Heart left ventricle (tissue), 13 donors: ENCODE measurements at regions not wholly inside any gene's neighbourhood (a gene's known extent, or its start where the extent isn't known, plus 50 kb on each side); places are given as distances from the start of the nearest gene placed in this dataset.

Experiments used
- CTCF ChIP-seq, 12 donors: fragments of 200-600 bp; sonication (generic) in 4 of 12; IDR thresholded peaks; one replicate each; pipeline versions ENCODE4 v1.5.0 to v1.8.0; 2018 to 2022; ENCODE audit warnings: antibody characterized with exemption in 12 of 12, mild to moderate bottlenecking in 5 of 12
- POLR2A ChIP-seq, 2 donors: fragments of 450-650 bp; IDR thresholded peaks; one replicate each; pipeline ENCODE4 v1.6.1; 2017; ENCODE audit warnings: antibody characterized with exemption in 2 of 2, mild to moderate bottlenecking in 2 of 2, moderate library complexity in 2 of 2
- donor health status: ischemic (EF 13 %, LVEDD 7.1; RV severe dilation, severe dysfunction).
- donor health status: DM: no; HTN: yes; CAD: no.
- donor health status: DM: no; HTN: no; CAD: no.
- donor health status: ischemic (EF 25% LVEDD 6.9; RV normal size, moderate dysfunction).
- donor health status: ischemic (EF 25% LVEDD 5.7; RV mildly dilated, moderate dysfunction).
- donor health status: ischemic (EF 35%, LVEDD 5.7; RV mildly dilated, moderate dysfunction).
- donor health status: nonischemic (EF 11% LVEDD 7.7; RV severe dilation, severe dysfunction).
- donor health status: DM: yes; HTN: yes; CAD: no.
- donor health status: PGD.
- donor health status: ischemic (EF 29% LVEDD 5.4; RV normal size, mild dysfunction).
- donor health status: nonischemic (EF 23%, LVEDD 6.1; RV moderate dilation, normal function).

- no peak for TF ChIP-seq CTCF (IDR thresholded peaks at IDR 0.05)
- no peak for TF ChIP-seq POLR2A (IDR thresholded peaks at IDR 0.05)
These were observed 147.4 kb upstream of the SMAD3 start for GRCh38 chr15:66917904-66918448.
